ENCODE measurements at regions not wholly inside any gene's neighbourhood (a gene's known extent, or its start where the extent isn't known, plus 50 kb on each side); places are given as distances from the start of the nearest gene placed in this dataset.

GRCh38 chr1:58264462-58264861 is 282.1 kb downstream of the OMA1 start:
- Mint-ChIP-seq H3K4me3 (no peak overlapping the region), H3K9me3 (peaks cover 4% of the 10 kb centered on the region), H3K27me3 (no peaks in the 10 kb centered on the region), H3K36me3 (ENCODE audit: low read depth) (no peaks in the 10 kb centered on the region), H3K27ac (no peak overlapping the region), H3K4me1 (ENCODE audit: low read depth) (no peaks in the 10 kb centered on the region)

- Mint-ChIP-seq H3K4me3 (no peak overlapping the region), H3K36me3 (ENCODE audit: low read depth) (no peaks in the 10 kb centered on the region), H3K27me3 (no peaks in the 10 kb centered on the region)
These were observed 283.8 kb downstream of the OMA1 start for GRCh38 chr1:58262702-58263101.

DNA sequence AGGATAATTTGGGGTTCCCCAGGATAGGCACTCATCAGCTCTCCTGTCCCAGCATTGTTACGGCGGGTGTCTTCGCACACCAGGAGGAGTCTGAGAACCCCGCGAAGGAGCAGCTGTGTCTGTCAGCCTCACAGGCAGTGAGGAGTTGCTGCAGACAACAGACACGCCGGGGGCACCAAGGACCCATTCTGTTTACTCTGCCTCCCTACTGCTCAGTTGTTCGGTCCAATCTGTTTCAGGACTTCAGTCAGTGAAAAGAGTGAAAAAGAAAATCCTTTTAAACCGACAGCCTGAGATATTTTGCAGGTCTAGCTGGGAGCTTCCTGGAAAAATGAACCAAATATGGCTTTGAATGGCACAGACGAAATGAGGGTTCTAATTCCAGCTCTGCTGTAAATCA is 288.4 kb downstream of the OMA1 start:
- Mint-ChIP-seq H3K36me3 (ENCODE audit: low read depth) (no peaks in the 10 kb centered on the region), H3K27me3 (no peaks in the 10 kb centered on the region), H3K27ac (no peak overlapping the region), H3K9me3 (peaks cover 4% of the 10 kb centered on the region), H3K4me1 (ENCODE audit: low read depth) (no peaks in the 10 kb centered on the region), H3K4me3 (no peak overlapping the region)

More at GRCh38 chr1:58262702-58263101, 283.8 kb downstream of the OMA1 start:
- Mint-ChIP-seq H3K9me3 (peaks cover 4% of the 10 kb centered on the region), H3K4me1 (ENCODE audit: low read depth) (no peaks in the 10 kb centered on the region), H3K27ac (no peak overlapping the region)

- Mint-ChIP-seq H3K27ac (no peak overlapping the region), H3K4me1 (ENCODE audit: low read depth) (no peaks in the 10 kb centered on the region), H3K36me3 (ENCODE audit: low read depth) (no peaks in the 10 kb centered on the region), H3K4me3 (no peak overlapping the region), H3K9me3 (no peaks in the 10 kb centered on the region), H3K27me3 (no peaks in the 10 kb centered on the region)
These were observed 289.5 kb downstream of the OMA1 start for GRCh38 chr1:58257003-58257402.

- no peak overlapping the region for H3K4me3 Mint-ChIP-seq
- H3K9me3 Mint-ChIP-seq: no peaks in the 10 kb centered on the region
- H3K27me3 Mint-ChIP-seq: peaks cover 2% of the 10 kb centered on the region
- no peaks in the 10 kb centered on the region for H3K36me3 Mint-ChIP-seq (ENCODE audit: low read depth)
- H3K27ac Mint-ChIP-seq: no peak overlapping the region
- H3K4me1 Mint-ChIP-seq (ENCODE audit: low read depth): no peaks in the 10 kb centered on the region
These were observed 290.0 kb downstream of the OMA1 start for GRCh38 chr1:58256546-58256945.

GRCh38 chr1:58256041-58256440 is 290.5 kb downstream of the OMA1 start:
- H3K4me1 Mint-ChIP-seq (ENCODE audit: low read depth): no peaks in the 10 kb centered on the region
- H3K27me3 Mint-ChIP-seq: peaks cover 7% of the 10 kb centered on the region
- H3K4me3 Mint-ChIP-seq: no peak overlapping the region
- no peaks in the 10 kb centered on the region for H3K9me3 Mint-ChIP-seq
- no peak overlapping the region for H3K27ac Mint-ChIP-seq
- no peaks in the 10 kb centered on the region for H3K36me3 Mint-ChIP-seq (ENCODE audit: low read depth)

DNA sequence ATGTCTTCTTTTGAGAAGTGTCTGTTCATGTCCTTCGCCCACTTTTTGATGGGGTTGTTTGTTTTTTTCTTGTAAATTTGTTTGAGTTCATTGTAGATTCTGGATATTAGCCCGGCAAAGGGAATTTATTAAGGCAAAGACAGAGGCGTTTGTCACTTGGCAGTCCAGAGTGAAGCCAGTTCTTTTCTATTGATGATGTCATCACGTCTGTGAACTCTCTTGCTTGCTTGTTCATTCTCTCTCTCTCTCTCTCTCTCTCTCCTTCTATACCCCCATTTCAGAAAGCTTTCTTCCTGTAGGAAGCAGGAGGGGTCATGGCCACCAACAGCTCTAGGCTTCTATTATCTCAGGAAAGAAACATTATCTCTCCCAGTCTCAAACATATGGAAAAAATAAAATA is 291.3 kb downstream of the OMA1 start:
- Mint-ChIP-seq H3K27ac (no peak overlapping the region), H3K4me3 (no peak overlapping the region), H3K27me3 (peaks cover 15% of the 10 kb centered on the region), H3K36me3 (ENCODE audit: low read depth) (no peaks in the 10 kb centered on the region), H3K9me3 (no peaks in the 10 kb centered on the region), H3K4me1 (ENCODE audit: low read depth) (no peaks in the 10 kb centered on the region)

GRCh38 chr1:58251430-58252073 is 295.0 kb downstream of the OMA1 start:
- H3K36me3 Mint-ChIP-seq (ENCODE audit: low read depth): no peaks in the 10 kb centered on the region

DNA sequence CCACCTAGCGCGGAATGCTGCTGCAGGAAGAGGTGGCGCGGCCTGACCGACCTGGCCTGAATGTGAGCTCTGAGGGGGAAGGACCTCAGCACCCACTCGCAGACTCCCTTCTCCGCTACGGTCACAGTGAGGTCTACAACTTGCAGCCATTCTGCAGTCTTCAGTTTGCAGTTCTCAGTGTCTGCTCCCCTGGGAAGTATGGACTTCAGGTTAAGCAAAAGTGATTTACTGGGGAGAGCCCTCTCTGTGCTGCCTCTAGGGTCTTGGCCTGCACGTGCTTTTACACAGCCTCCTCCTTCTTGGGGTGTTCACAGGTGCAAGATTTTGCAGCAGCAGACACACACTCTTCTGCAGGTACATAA is 296.0 kb downstream of the OMA1 start:
- no peaks in the 10 kb centered on the region for H3K36me3 Mint-ChIP-seq (ENCODE audit: low read depth)
- peaks cover 8% of the 10 kb centered on the region for H3K4me1 Mint-ChIP-seq (ENCODE audit: low read depth)
- peaks cover 46% of the 10 kb centered on the region for H3K27me3 Mint-ChIP-seq
- no peak overlapping the region for H3K4me3 Mint-ChIP-seq
- no peaks in the 10 kb centered on the region for H3K9me3 Mint-ChIP-seq
- H3K27ac Mint-ChIP-seq: no peak overlapping the region

More at GRCh38 chr1:58251430-58252073, 295.0 kb downstream of the OMA1 start:
- Mint-ChIP-seq H3K27me3 (peaks cover 42% of the 10 kb centered on the region), H3K27ac (no peak overlapping the region), H3K9me3 (no peaks in the 10 kb centered on the region), H3K4me1 (ENCODE audit: low read depth) (peaks cover 8% of the 10 kb centered on the region), H3K4me3 (no peak overlapping the region)

DNA sequence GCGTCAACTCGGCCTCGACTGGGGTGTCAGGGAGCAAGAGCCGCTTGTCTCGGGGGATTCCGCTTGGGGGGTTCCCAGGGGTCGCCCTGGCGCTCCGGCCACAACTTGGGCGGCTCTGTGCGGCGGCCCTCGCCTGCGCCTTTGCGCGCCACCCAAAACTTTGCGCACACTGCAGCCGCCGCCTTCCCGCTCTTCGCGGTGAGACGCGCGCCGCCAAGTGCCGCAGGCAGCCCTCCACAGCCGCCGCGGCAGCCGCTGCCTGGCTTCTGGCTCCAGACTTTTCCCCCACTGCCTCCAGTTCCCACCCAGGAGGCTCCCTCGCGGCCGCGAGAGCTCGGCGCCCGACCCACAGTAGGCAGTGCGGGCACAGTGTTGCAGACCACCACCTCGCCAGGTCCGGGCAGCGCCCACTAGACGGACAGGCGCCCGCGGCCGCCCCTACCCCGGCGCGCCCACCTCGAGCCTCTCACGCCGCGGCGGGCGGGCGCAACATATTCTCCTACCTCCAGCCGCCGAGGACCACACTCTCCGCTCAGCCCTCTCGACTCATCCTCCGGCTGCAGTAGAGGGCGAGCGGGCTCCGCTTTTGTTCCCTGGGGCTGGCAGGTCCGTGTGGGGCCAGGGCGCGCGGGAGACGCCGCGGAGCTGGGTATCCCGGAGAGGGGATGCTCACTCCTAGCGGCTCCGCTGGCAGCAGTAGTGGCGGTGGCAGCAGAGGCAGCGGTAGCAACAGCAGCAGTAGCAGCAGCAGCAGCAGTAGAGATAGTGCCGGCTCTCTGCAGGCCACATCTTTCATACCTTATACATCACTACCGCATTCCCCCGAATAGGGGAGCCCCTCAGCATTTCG is 296.6 kb downstream of the OMA1 start:
- no peaks in the 10 kb centered on the region for H3K9me3 Mint-ChIP-seq
- peaks cover 51% of the 10 kb centered on the region for H3K27me3 Mint-ChIP-seq
- peaks cover 8% of the 10 kb centered on the region for H3K4me1 Mint-ChIP-seq (ENCODE audit: low read depth)
- no peaks in the 10 kb centered on the region for H3K36me3 Mint-ChIP-seq (ENCODE audit: low read depth)
- no peak overlapping the region for H3K27ac Mint-ChIP-seq
- peak overlapping the region; percentile 57 for H3K4me3 Mint-ChIP-seq

DNA sequence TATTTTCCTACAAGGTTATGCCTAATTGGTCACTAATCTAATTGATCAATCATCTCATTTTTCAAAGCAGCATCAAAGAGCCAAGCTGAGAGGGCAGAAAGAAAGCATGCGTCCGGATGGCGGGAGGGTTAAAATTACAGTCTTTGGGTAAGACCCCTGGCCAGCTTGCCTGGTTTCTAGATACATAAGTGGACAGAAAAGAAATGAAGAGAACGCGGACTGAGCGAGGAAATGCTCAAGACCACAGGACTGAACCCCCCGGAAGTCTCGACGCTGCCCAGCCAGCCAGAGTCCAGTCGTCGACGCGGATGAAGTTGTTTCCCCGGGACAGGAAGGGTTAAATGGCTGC is 297.2 kb downstream of the OMA1 start:
- H3K9me3 Mint-ChIP-seq: no peaks in the 10 kb centered on the region
- H3K4me1 Mint-ChIP-seq (ENCODE audit: low read depth): peaks cover 8% of the 10 kb centered on the region
- H3K36me3 Mint-ChIP-seq (ENCODE audit: low read depth): no peaks in the 10 kb centered on the region
- H3K27ac Mint-ChIP-seq: no peak overlapping the region
- H3K4me3 Mint-ChIP-seq: no peak overlapping the region
- peaks cover 54% of the 10 kb centered on the region for H3K27me3 Mint-ChIP-seq

DNA sequence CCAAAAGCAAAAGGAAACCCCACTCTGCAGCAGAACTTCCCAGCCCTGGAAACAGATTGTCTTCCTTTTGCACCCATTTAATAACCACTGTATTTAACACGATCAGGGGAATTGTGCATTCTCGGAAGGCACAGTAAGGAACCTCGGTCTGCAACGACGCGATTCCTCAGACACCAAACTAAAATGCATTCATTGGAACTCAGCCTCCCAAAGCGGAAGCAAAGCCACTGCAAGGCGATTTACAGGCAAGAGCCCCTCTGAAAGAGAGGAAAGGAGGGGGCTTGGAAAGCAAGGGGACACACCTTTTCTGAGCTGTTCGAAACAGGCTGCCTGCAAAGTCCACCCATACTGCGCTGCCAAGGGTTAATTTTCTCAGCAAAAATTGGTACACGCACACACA is 297.7 kb downstream of the OMA1 start:
- H3K4me1 Mint-ChIP-seq (ENCODE audit: low read depth): peaks cover 8% of the 10 kb centered on the region
- H3K27ac Mint-ChIP-seq: peak overlapping the region; percentile 50
- H3K36me3 Mint-ChIP-seq (ENCODE audit: low read depth): no peaks in the 10 kb centered on the region
- no peaks in the 10 kb centered on the region for H3K9me3 Mint-ChIP-seq
- H3K27me3 Mint-ChIP-seq: peaks cover 54% of the 10 kb centered on the region
- no peak overlapping the region for H3K4me3 Mint-ChIP-seq

DNA sequence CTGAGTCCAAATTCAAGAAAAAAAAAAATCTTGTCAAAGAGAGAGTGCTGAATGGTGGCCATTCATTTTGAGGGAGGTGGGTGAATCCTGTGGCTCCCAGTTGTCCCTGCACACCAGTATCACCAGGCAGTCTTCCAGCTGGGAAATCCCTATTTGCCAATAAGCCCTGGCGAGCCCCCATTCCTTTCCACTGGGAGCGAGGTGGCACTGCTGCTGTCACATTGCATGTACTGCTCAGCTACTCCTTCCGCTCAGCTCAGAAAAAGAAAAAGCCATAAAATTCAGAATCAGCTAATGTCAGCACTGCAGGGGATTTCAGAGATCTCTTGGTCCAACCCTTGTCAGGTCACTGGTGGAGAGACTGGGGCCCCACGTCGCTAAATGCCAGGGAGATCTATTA is 298.5 kb downstream of the OMA1 start:
- no peaks in the 10 kb centered on the region for H3K9me3 Mint-ChIP-seq
- peaks cover 54% of the 10 kb centered on the region for H3K27me3 Mint-ChIP-seq
- H3K4me1 Mint-ChIP-seq (ENCODE audit: low read depth): peaks cover 8% of the 10 kb centered on the region
- H3K4me3 Mint-ChIP-seq: no peak overlapping the region
- no peak overlapping the region for H3K27ac Mint-ChIP-seq
- H3K36me3 Mint-ChIP-seq (ENCODE audit: low read depth): no peaks in the 10 kb centered on the region

GRCh38 chr1:58246549-58246948 is 300.0 kb downstream of the OMA1 start:
- H3K4me1 Mint-ChIP-seq (ENCODE audit: low read depth): peaks cover 8% of the 10 kb centered on the region
- H3K27me3 Mint-ChIP-seq: peaks cover 55% of the 10 kb centered on the region
- no peak overlapping the region for H3K27ac Mint-ChIP-seq
- no peaks in the 10 kb centered on the region for H3K36me3 Mint-ChIP-seq (ENCODE audit: low read depth)
- H3K9me3 Mint-ChIP-seq: no peaks in the 10 kb centered on the region
- no peak overlapping the region for H3K4me3 Mint-ChIP-seq

DNA sequence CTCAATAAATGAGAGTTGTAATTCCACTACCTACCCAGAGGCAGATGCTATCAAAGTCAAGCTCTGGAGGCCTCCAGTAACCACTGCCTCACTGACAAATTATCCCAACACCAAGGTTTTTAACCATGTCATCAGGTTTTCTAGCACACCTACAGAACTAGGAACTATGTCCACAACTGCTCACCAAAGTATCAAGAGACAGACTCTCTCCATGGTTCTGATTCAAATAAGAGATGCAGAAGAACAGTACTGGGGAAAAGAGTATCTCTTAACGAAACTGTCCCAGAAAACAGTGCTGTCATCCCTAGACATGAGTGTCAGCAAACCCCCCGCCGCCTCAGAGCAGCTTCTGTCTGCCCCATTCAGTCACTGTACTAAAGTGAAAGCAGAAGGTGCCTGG is 301.7 kb downstream of the OMA1 start:
- no peaks in the 10 kb centered on the region for H3K36me3 Mint-ChIP-seq (ENCODE audit: low read depth)
- H3K27me3 Mint-ChIP-seq: peaks cover 41% of the 10 kb centered on the region
- H3K4me1 Mint-ChIP-seq (ENCODE audit: low read depth): peaks cover 8% of the 10 kb centered on the region

DNA sequence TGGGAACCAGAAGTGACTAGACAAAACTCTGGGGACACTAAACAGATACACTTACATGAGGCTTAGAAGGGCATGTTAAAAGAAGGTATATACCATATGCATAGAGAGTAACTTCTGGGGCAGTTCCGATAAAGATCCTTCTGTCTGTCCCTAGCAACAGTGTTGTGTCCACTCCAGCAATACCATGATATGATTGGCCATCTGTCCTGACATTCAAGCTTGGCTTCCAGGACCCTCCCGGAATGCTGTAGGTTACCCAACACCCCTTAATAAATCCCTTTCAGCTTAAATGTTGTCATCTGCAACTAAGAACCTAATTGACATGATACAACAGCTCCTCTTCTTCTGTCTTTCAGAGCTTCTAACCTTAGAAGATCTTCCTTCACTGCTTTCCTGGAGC is 307.7 kb downstream of the OMA1 start:
- no peak overlapping the region for H3K27ac Mint-ChIP-seq
- H3K4me1 Mint-ChIP-seq (ENCODE audit: low read depth): no peaks in the 10 kb centered on the region
- H3K27me3 Mint-ChIP-seq: peaks cover 8% of the 10 kb centered on the region

More for the DNA sequence above, 301.7 kb downstream of the OMA1 start:
- H3K27ac Mint-ChIP-seq: no peak overlapping the region
- no peak overlapping the region for H3K4me3 Mint-ChIP-seq
- no peaks in the 10 kb centered on the region for H3K9me3 Mint-ChIP-seq

More for the DNA sequence above, 307.7 kb downstream of the OMA1 start:
- no peak overlapping the region for H3K4me3 Mint-ChIP-seq
- H3K9me3 Mint-ChIP-seq: no peaks in the 10 kb centered on the region
- H3K36me3 Mint-ChIP-seq (ENCODE audit: low read depth): no peaks in the 10 kb centered on the region
